Fibroblast of lung (primary cell): ENCODE measurements at regions not wholly inside any gene's neighbourhood (a gene's known extent, or its start where the extent isn't known, plus 50 kb on each side); places are given as distances from the start of the nearest gene placed in this dataset.

Experiments
- DNase-seq, 2 donors: peaks; one replicate each; pipeline versions ENCODE4 v3.0.0 to v3.0.0-alpha.2; 2010; ENCODE audit warnings: low read depth in 2 of 2
- H2AFZ ChIP-seq: 2 replicates; pipeline ENCODE4 v1.5.1; 2012; ENCODE audit warnings: low read length, control low read depth, inconsistent platforms
- H3K27ac ChIP-seq: 2 replicates; pipeline ENCODE4 v1.5.1; 2011; ENCODE audit warnings: low read length, control low read depth; ENCODE audit not compliant: insufficient read depth
- H3K27me3 ChIP-seq: 2 replicates; pipeline ENCODE4 v1.5.1; 2011; ENCODE audit warnings: mild to moderate bottlenecking, low read length; ENCODE audit not compliant: control insufficient read depth, insufficient read depth
- H3K36me3 ChIP-seq: 2 replicates; pipeline ENCODE4 v1.5.1; 2011; ENCODE audit warnings: low read length; ENCODE audit not compliant: control insufficient read depth, insufficient read depth
- H3K4me1 ChIP-seq: 2 replicates; pipeline ENCODE4 v1.5.1; 2011; ENCODE audit warnings: low read length; ENCODE audit not compliant: control insufficient read depth, insufficient read depth; ENCODE audit errors: extremely low read depth
- H3K4me2 ChIP-seq: 2 replicates; pipeline ENCODE4 v1.5.1; 2011; ENCODE audit warnings: low read length, control low read depth; ENCODE audit not compliant: insufficient read depth; ENCODE audit errors: extremely low read depth
- H3K4me3 ChIP-seq, 4 experiments: fragments of 200-600 bp in 1 of 4; sonication (generic) in 1 of 4; replicated peaks in 1 of 4; 2 replicates each; pipeline ENCODE4 v1.5.1; 2011 to 2016; ENCODE audit warnings: low read length in 4 of 4, low read depth in 3 of 4, mild to moderate bottlenecking in 3 of 4, control low read depth in 2 of 4, inconsistent platforms in 1 of 4, mixed read lengths in 1 of 4; ENCODE audit not compliant: insufficient read depth in 1 of 4; ENCODE audit errors: control extremely low read depth in 1 of 4
- H3K79me2 ChIP-seq: 2 replicates; pipeline ENCODE4 v1.5.1; 2012; ENCODE audit warnings: mild to moderate bottlenecking, low read length, inconsistent platforms; ENCODE audit not compliant: control insufficient read depth, insufficient read depth
- H3K9ac ChIP-seq: 2 replicates; pipeline ENCODE4 v1.5.1; 2011; ENCODE audit warnings: mild to moderate bottlenecking, low read length, control low read depth; ENCODE audit not compliant: insufficient read depth
- H3K9me3 ChIP-seq: 2 replicates; pipeline ENCODE4 v1.5.1; 2012; ENCODE audit warnings: low read depth, low read length; ENCODE audit not compliant: control insufficient read depth, insufficient read depth
- H4K20me1 ChIP-seq: 2 replicates; pipeline ENCODE4 v1.5.1; 2011; ENCODE audit warnings: low read length; ENCODE audit not compliant: control insufficient read depth, insufficient read depth; ENCODE audit errors: extremely low read depth
- CTCF ChIP-seq, 2 donors: IDR thresholded peaks in 1 of 2; conservative IDR thresholded peaks in 1 of 2; 1 replicate in 1 of 2; 2 replicates in 1 of 2; pipeline ENCODE4 v1.5.1; 2011 to 2012; ENCODE audit warnings: low read length in 2 of 2, control low read depth in 1 of 2, inconsistent platforms in 1 of 2, low read depth in 1 of 2, mild to moderate bottlenecking in 1 of 2
- EZH2 ChIP-seq: IDR thresholded peaks from 2 replicates; pipeline ENCODE4 v1.5.1; 2012; ENCODE audit warnings: low read length, control low read depth, mild to moderate bottlenecking; ENCODE audit errors: missing control alignments

GRCh38 chr13:89687066-89687465, 1660.4 kb upstream of the MIR17HG start:
- Histone ChIP-seq H3K27ac (no peak overlapping the region), H3K36me3 (no peaks in the 10 kb centered on the region), H3K9ac (no peak overlapping the region), H2AFZ (no peak overlapping the region), H4K20me1 (no peaks in the 10 kb centered on the region), H3K27me3 (no peaks in the 10 kb centered on the region), H3K4me2 (no peak overlapping the region), H3K79me2 (no peaks in the 10 kb centered on the region), H3K9me3 (no peaks in the 10 kb centered on the region), H3K4me3 (no peak overlapping the region), H3K4me1 (no peaks in the 10 kb centered on the region)
- no peak for TF ChIP-seq EZH2
- no peak for TF ChIP-seq CTCF (conservative IDR thresholded peaks at IDR 0.05 in 1 of 2, IDR thresholded peaks at IDR 0.05 in 1 of 2; ENCODE audit: low read depth in 1 of 2, low read length in 2 of 2)
- DNase-seq: peak in 1 of 2 donors; percentile 10

GRCh38 chr13:89688918-89689317, 1658.6 kb upstream of the MIR17HG start:
- Histone ChIP-seq H3K4me1 (no peaks in the 10 kb centered on the region), H3K79me2 (no peaks in the 10 kb centered on the region), H3K36me3 (no peaks in the 10 kb centered on the region), H3K4me3 (no peak overlapping the region), H3K9me3 (no peaks in the 10 kb centered on the region), H3K27ac (no peak overlapping the region), H4K20me1 (no peaks in the 10 kb centered on the region), H3K4me2 (no peak overlapping the region), H3K27me3 (no peaks in the 10 kb centered on the region), H2AFZ (no peak overlapping the region), H3K9ac (no peak overlapping the region)
- peak; percentile 6 to 23 for DNase-seq
- TF ChIP-seq EZH2 (no peak), CTCF (conservative IDR thresholded peaks at IDR 0.05 in 1 of 2, IDR thresholded peaks at IDR 0.05 in 1 of 2; ENCODE audit: low read depth in 1 of 2, low read length in 2 of 2) (no peak)

GRCh38 chr13:89694451-89694850, 1653.0 kb upstream of the MIR17HG start:
- Histone ChIP-seq H3K4me2 (no peak overlapping the region), H2AFZ (no peak overlapping the region), H3K36me3 (no peaks in the 10 kb centered on the region), H3K79me2 (no peaks in the 10 kb centered on the region), H3K9ac (no peak overlapping the region), H3K4me3 (no peak overlapping the region), H3K9me3 (no peaks in the 10 kb centered on the region), H3K27me3 (no peaks in the 10 kb centered on the region), H3K27ac (no peak overlapping the region), H4K20me1 (no peaks in the 10 kb centered on the region), H3K4me1 (no peaks in the 10 kb centered on the region)
- peak in 1 of 2 donors; percentile 58 for DNase-seq
- no peak for TF ChIP-seq EZH2
- TF ChIP-seq CTCF (conservative IDR thresholded peaks at IDR 0.05 in 1 of 2, IDR thresholded peaks at IDR 0.05 in 1 of 2; ENCODE audit: low read depth in 1 of 2, low read length in 2 of 2): no peak
